ENCODE measurements at regions not wholly inside any gene's neighbourhood (a gene's known extent, or its start where the extent isn't known, plus 50 kb on each side); places are given as distances from the start of the nearest gene placed in this dataset.

- TF ChIP-seq, protein P1, sequence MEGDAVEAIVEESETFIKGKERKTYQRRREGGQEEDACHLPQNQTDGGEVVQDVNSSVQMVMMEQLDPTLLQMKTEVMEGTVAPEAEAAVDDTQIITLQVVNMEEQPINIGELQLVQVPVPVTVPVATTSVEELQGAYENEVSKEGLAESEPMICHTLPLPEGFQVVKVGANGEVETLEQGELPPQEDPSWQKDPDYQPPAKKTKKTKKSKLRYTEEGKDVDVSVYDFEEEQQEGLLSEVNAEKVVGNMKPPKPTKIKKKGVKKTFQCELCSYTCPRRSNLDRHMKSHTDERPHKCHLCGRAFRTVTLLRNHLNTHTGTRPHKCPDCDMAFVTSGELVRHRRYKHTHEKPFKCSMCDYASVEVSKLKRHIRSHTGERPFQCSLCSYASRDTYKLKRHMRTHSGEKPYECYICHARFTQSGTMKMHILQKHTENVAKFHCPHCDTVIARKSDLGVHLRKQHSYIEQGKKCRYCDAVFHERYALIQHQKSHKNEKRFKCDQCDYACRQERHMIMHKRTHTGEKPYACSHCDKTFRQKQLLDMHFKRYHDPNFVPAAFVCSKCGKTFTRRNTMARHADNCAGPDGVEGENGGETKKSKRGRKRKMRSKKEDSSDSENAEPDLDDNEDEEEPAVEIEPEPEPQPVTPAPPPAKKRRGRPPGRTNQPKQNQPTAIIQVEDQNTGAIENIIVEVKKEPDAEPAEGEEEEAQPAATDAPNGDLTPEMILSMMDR (IDR thresholded peaks at IDR 0.05): no peak
- H3K27ac Mint-ChIP-seq: no peak overlapping the region
- no peaks in the 10 kb centered on the region for H3K9me3 Mint-ChIP-seq
- POLR2A ChIA-PET: no interaction called here
- no peak overlapping the region for H3K4me3 Mint-ChIP-seq
- intact Hi-C loops (cut with micrococcal nuclease): no loop called here
- DNase-seq (no peak), ATAC-seq (no peak)
- CTCF ChIA-PET: no interaction called here
- no peaks in the 10 kb centered on the region for H3K4me1 Mint-ChIP-seq (ENCODE audit: low read depth)
- H3K36me3 Mint-ChIP-seq (ENCODE audit: low read depth): no peaks in the 10 kb centered on the region
- H3K27me3 Mint-ChIP-seq: no peaks in the 10 kb centered on the region
Observed at GRCh38 chr15:95972812-95973211, 357.7 kb upstream of the NR2F2 start.

- ATAC-seq (no peak), DNase-seq (no peak)
- H3K4me3 Mint-ChIP-seq: no peak overlapping the region
- TF ChIP-seq, protein P1 (IDR thresholded peaks at IDR 0.05): no peak
- intact Hi-C loops (cut with micrococcal nuclease): no loop called here
- ChIA-PET CTCF (no interaction called here), POLR2A (no interaction called here)
- no peaks in the 10 kb centered on the region for H3K27me3 Mint-ChIP-seq
- no peaks in the 10 kb centered on the region for H3K36me3 Mint-ChIP-seq (ENCODE audit: low read depth)
- no peaks in the 10 kb centered on the region for H3K4me1 Mint-ChIP-seq (ENCODE audit: low read depth)
- no peak overlapping the region for H3K27ac Mint-ChIP-seq
- H3K9me3 Mint-ChIP-seq: no peaks in the 10 kb centered on the region
Observed at GRCh38 chr15:95973566-95974256, 356.8 kb upstream of the NR2F2 start.

GRCh38 chr15:95975212-95975611, 355.3 kb upstream of the NR2F2 start:
- TF ChIP-seq, protein P1 (IDR thresholded peaks at IDR 0.05): no peak
- Mint-ChIP-seq H3K27me3 (no peaks in the 10 kb centered on the region), H3K9me3 (no peaks in the 10 kb centered on the region), H3K27ac (no peak overlapping the region), H3K4me3 (no peak overlapping the region), H3K36me3 (ENCODE audit: low read depth) (no peaks in the 10 kb centered on the region), H3K4me1 (ENCODE audit: low read depth) (no peaks in the 10 kb centered on the region)
- intact Hi-C loops (cut with micrococcal nuclease): no loop called here
- ATAC-seq: no peak
- ChIA-PET CTCF (no interaction called here), POLR2A (no interaction called here)
- no peak for DNase-seq

GRCh38 chr15:95979286-95979685, 351.2 kb upstream of the NR2F2 start:
- CTCF ChIA-PET: no interaction called here
- Mint-ChIP-seq H3K4me3 (no peak overlapping the region), H3K27me3 (no peaks in the 10 kb centered on the region), H3K36me3 (ENCODE audit: low read depth) (no peaks in the 10 kb centered on the region), H3K27ac (no peak overlapping the region), H3K9me3 (no peaks in the 10 kb centered on the region), H3K4me1 (ENCODE audit: low read depth) (no peaks in the 10 kb centered on the region)
- intact Hi-C loops (cut with micrococcal nuclease): no loop called here
- POLR2A ChIA-PET: no interaction called here
- TF ChIP-seq, protein P1 (IDR thresholded peaks at IDR 0.05): no peak
- no peak for DNase-seq
- no peak for ATAC-seq

DNA sequence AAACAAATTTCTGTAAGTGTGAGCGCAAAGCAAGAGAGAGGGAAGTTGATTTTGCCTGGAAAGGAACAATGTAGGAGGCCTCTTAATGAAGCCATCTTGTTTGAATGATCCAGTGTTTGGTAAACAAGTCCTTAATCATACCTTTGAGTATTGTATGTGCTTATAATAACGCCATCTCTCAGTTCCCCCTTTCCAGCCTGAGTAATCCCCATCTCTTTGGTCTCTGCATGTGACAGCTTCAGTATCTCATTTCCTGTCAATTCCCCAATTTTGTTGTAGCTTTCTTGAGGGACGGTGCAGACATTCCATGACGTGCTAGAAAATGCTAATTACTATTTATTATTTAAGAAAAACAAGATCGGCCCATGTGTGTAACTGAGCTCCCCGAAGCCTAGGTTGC, 349.3 kb upstream of the NR2F2 start:
- ChIA-PET POLR2A (no interaction called here), CTCF (no interaction called here)
- Mint-ChIP-seq H3K36me3 (ENCODE audit: low read depth) (no peaks in the 10 kb centered on the region), H3K4me3 (no peak overlapping the region), H3K9me3 (no peaks in the 10 kb centered on the region), H3K27ac (no peak overlapping the region), H3K27me3 (no peaks in the 10 kb centered on the region), H3K4me1 (ENCODE audit: low read depth) (no peaks in the 10 kb centered on the region)
- DNase-seq (no peak), ATAC-seq (no peak)
- intact Hi-C loops (cut with micrococcal nuclease): no loop called here
- TF ChIP-seq, protein P1 (IDR thresholded peaks at IDR 0.05): no peak

Data from activated CD8-positive, alpha-beta T cell treated with anti-CD3 and anti-CD28 coated beads for 36 hours (primary cell).